ENCODE measurements at regions not wholly inside any gene's neighbourhood (a gene's known extent, or its start where the extent isn't known, plus 50 kb on each side); places are given as distances from the start of the nearest gene placed in this dataset.
A peak's percentile ranks its signal among the peaks of the same experiment; 100 is the strongest.

GRCh38 chr17:36818134-36818825 is 119.0 kb upstream of the LHX1 start:
- no peak for ATAC-seq

DNA sequence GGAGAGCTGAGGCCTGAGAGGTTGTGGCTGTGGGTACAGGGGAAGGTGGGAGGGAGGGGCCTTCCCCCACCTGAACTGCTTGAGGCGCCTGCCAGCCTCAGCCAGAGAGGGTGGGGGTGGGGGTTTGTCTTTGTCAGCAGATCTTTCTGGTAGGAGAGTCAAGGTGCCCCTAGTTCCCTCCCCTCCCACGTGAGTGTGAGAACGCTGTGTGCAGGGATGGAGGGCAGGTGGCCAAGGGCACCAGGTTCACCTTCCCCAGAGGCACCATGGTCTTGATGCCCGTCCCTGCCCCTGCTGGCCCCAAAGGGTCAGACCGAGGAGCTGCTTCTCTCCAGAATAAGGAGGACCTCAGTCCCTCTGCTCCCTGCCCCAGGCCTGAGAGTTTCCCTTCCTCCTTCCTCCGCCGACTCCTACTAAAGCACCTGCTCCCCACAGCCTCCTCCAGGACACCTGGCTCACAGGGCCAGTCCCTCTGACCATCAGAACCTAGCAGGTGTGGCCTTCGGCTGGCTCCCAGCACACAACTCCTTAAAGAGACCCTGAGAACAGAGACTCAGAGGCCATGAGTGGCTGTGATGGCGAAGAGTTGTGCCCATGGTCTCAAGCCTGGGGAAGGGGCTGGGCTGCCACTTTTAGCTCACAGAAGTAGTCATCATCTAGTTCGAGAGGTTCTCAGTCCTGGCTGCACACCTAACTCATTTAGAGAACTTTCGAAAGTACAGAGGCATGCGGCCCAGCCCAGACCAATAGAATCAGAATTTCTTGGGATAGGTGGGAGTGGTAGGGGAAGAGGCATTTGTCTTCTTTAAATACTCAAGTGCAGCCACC is 113.2 kb upstream of the LHX1 start:
- ATAC-seq, result no peak

- ATAC-seq, result no peak
Observed at GRCh38 chr17:36824678-36825101, 112.6 kb upstream of the LHX1 start.

DNA sequence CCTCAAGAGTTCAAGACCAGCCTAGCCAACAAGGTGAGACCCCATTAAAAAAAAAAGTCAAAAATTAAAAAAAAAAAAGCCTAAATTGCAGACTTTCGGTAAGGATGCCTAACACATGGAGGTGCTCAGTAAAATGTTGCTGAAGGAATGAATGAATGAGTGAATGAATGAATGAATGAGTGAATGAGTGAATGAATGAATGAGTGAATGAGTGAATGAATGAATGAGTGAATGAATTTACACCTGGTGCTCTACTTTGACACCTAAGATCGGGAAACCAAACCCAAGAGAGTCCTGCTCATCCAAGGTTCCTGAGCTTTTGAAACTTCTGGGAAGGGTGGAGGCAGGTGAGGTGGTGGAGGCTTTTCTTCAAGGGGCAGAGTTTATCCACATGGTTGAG is 112.2 kb upstream of the LHX1 start:
- ATAC-seq, result no peak

DNA sequence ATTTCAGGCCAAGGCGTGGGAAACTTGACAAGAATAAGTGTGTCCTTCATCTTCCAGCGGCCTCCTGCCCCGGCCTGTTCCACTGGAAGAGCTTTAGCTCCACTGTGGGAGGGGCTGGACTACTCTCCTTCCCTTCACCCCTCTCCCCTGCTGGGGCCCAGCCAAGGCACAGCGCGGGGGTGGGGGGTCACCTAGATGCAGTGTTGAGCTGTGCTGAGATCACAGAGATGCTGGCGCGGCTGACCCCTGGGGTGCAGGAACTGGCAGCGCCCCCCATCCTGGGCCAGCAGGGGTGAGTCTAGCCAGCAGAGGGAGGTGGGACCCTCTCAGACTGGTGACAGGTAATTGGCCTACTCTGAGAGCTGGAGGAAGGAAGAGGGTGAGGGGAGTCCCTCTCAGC is 111.8 kb upstream of the LHX1 start:
- ATAC-seq, result no peak

- ATAC-seq, result no peak
Observed at GRCh38 chr17:36825951-36826350, 111.3 kb upstream of the LHX1 start.

DNA sequence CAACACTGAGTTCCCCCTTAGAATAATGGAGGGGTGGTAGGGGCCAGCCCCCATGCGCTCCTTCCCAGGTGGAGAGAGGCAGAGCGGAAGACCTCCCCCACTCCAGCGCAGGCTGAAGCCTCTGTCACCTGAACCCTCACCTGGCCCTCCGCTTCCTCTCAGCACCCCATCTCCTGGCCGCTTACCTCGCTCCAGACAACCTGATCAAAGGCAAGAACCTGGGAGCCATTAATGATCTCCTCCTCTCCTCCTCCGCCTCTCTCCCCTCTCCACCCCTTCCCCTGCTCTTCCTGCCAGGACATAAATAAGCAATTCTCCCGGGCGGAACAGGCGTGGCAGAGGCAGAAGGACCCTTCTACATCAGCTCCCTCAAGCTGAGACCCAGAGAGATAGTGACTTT is 110.2 kb upstream of the LHX1 start:
- ATAC-seq, result no peak

DNA sequence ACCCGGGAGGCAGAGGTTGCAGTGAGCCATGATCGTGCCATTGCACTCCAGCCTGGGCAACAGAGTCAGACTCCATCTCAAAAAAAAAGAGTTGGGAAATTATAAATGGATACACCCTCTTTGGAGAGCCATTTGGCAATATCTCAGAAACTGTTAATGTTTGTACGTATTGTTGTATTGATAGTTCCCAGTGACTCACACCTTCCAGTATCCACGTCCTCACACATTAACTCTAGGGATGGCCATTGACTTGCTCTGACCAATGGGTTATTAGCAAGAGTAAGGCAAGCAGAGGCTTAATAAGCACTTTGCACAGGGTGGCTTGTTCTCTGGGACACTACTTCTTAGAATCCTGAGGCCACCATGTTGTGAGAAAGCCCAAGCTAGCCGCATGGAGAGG is 107.6 kb upstream of the LHX1 start:
- ATAC-seq, result no peak

DNA sequence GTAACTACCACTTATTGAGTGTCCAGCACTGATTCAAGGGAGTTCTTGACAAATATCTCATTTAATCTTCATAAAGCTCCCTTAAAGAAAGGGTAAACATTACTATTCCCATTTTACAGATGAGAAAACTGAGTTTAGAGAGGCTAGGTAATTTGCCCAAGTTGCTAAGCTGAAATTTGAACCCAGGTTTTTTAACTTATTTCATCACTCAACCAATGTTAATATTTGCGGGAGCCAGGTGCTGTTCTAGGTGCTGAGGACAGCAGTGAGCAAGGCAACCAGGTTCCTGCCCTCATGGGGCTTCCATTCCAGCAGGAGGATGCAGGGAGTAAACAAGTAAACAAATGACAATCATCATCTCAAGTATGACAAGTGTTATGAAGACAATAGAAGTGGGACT is 104.0 kb upstream of the LHX1 start:
- ATAC-seq, result no peak

- no peak for ATAC-seq
Observed at GRCh38 chr17:36835036-36835435, 102.2 kb upstream of the LHX1 start.

- ATAC-seq, result no peak
Observed at GRCh38 chr17:36837195-36837938, 99.9 kb upstream of the LHX1 start.

DNA sequence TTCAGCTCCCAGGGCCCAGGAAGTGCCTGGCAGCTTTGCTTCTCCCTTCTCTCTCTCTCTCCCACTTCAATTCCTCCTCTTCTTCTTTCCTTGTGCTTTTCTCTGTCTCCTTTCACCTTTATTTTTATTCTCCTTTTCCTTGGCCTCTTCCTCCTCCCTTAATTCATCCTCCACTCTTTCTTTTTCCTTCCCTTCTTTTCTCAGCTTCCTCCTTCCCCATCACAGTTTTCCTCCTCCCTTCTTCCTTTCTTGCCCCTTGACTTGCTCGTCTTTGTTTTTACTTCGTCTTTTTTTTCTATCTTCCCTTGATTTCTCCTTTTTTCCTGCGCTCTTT is 99.4 kb upstream of the LHX1 start:
- ATAC-seq, result no peak

DNA sequence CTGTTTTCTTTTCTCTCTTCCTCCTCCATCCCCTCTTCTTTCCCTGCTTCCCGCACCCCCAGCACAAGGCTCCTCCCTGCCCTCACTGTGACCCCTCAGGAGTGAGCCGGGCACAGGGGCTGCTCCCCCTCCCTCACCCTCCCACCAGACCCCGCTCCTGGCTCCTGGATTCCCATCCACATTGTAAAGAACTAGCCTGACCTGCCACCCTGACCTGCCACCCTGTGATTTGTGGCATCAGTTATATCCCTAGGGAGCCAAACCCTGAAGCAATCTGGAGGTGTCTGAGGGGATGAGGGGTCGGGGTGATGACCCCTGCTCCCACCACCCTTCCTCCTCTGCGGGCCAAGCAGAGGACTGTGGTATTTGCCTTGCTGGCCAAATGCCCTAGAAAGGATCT is 98.0 kb upstream of the LHX1 start:
- ATAC-seq, result no peak

DNA sequence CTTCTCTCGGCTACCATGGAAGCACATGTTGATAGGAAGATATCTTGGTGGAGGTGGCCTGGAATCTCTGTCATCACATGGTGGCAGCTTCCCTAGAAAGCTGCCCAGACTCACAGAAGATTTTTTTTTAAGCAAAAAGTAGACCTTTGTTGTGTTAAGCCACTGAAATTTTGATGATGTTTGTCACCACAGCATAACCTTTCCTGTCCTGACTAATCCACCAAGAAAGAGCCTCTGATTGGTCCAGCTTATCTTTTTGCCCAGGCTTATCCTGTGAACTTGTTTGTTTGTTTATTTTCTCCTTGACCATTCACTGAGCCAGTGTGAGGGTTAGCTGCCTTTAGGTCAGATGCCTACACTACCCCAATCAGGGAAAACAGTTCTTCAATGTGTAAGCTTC is 96.5 kb upstream of the LHX1 start:
- ATAC-seq, result no peak

- no peak for ATAC-seq
Observed at GRCh38 chr17:36842231-36842819, 95.0 kb upstream of the LHX1 start.

GRCh38 chr17:36842963-36843558 is 94.2 kb upstream of the LHX1 start:
- ATAC-seq, result no peak

DNA sequence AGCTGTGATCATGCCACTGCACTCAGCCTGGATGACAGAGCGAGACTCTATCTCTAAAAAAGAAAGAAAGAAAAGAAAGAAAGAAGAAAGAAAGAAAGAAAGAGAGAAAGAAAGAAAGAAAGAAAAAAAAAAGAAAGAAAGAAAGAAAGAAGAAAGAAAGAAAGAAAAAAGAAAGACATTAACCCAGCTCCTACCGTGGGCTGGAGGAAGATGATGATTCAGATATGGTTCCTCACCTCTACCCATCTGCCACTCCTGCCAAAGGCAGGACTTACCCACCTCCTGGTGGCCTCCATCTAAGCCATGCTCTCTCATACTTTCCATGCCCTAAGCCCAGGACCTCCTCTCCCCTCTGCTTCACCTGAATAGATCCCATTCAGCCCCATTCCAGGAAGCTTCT is 93.3 kb upstream of the LHX1 start:
- peak in 1 of 2 donors; percentile 21 for ATAC-seq

DNA sequence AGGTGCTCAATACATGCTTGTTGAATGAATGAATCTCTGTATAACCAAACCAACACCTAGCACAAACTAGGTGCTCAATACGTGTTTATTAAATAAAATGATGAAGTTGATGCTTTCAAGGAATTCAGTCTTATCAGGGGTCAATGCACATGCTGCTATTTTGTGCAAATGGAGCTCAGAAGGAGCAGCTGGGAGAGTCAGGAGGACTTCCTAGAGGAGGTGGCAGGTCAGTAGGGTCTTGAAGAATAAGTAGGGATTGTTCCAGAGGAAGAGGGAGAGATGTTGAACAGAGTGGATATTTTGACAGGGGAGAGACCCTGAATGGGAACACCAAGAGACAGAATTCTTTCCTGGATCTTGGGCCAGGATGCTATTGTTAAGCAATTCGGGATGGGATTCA is 92.7 kb upstream of the LHX1 start:
- ATAC-seq, result no peak

GRCh38 chr17:36845916-36846315 is 91.4 kb upstream of the LHX1 start:
- ATAC-seq, result no peak

GRCh38 chr17:36846410-36847292 is 90.6 kb upstream of the LHX1 start:
- no peak for ATAC-seq

DNA sequence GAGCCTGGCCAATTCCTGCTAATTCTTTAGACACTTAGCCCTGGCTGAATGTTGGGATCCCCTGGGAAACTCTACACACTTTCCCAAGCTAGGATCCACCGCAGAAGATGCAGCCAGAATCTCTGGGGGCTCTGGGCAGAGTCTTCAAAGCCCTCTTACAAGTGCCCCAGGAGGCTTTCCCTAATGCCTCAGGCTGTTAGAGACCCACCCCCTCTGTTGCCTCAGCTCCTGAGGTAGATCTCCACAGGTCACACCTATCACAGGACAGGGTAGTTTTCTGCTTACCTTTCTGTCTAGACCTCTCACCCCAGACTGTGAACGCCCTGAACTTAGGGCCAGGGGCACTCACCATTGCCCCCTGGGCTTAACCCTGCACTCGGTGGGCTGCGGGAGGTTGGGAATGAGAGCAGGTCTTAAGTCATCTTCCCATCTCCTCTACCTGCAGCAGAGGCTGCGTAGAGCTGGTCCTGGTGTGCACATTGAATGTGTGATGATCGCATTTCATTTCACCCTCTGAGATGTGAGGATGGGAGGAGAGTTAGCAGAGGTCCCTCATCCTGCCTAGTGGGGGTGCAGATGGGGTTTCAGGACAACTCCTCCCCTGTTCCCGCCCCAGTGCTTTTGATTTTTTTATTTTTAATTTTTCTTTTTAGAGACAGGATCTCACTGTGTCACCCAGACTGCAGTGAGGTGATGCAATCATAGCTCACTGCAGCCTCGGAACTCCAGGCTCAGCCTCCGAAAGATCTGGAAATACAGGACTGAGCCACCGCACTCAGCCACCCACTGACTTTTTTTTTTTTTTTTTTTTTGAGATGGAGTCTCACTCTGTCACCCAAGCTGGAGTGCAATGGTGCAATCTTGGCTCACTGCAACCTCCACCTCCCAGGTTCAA is 89.0 kb upstream of the LHX1 start:
- no peak for ATAC-seq
